NCI-H345 (cell line): ENCODE measurements at regions not wholly inside any gene's neighbourhood (a gene's known extent, or its start where the extent isn't known, plus 50 kb on each side); places are given as distances from the start of the nearest gene placed in this dataset.
A peak's percentile ranks its signal among the peaks of the same experiment; 100 is the strongest.
"Not testable (repeated sequence)": the region's sequence is repeated elsewhere in the genome, so short reads cannot be mapped to it uniquely, and the experiment has no call there.

ENCODE experiments used
- DNase-seq: peaks from one replicate; lab custom pipeline; 2025; lab: John Stamatoyannopoulos, UW

DNA sequence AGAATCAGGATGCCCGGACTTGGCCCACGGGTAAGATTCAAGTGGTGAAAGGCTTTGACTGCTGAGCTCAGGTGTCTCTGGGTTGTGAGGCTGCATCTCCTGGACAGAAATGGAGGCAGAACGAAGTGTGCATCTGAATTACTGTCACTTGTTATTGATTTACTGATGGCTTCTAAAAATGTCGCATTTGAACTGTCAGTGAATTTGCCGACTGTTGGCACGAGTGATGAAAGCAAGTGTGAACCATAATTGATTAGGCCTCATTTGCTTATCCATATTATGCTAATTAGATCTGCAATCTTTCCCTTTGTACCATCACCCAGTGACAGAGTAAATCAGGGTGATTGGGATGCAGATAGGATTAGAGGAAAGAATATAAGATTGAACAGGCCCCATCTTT, 252.4 kb downstream of the NUF2 start:
- no peak for DNase-seq

GRCh38 chr1:163580926-163581325, 259.2 kb downstream of the NUF2 start:
- no peak for DNase-seq

GRCh38 chr1:163583661-163584181, 262.0 kb downstream of the NUF2 start:
- no peak for DNase-seq

- DNase-seq: no peak
These were observed 264.0 kb downstream of the NUF2 start for GRCh38 chr1:163585796-163586195.

DNA sequence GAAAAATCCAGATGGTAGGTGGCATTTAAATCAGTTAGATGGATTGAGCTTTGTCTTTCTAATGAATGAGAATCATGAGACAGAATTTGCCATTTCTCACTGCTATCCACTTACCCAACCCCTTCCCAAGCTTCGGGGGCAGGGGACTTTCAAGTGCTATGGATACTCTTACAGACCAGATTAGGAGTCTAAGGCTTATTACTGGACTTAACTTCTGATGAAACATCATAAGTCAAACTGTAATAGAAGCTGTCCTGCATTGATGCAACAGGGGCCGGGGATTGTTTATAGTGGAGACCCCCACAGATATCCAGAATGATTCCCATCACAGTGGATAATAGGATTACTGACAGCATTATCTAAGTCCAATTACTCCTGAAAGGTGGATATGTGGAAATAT, 267.0 kb downstream of the NUF2 start:
- no peak for DNase-seq

- DNase-seq: no peak
These were observed 268.0 kb downstream of the NUF2 start for GRCh38 chr1:163589735-163590134.

- not testable (repeated sequence) for DNase-seq
These were observed 269.4 kb downstream of the NUF2 start for GRCh38 chr1:163591131-163591530.

DNA sequence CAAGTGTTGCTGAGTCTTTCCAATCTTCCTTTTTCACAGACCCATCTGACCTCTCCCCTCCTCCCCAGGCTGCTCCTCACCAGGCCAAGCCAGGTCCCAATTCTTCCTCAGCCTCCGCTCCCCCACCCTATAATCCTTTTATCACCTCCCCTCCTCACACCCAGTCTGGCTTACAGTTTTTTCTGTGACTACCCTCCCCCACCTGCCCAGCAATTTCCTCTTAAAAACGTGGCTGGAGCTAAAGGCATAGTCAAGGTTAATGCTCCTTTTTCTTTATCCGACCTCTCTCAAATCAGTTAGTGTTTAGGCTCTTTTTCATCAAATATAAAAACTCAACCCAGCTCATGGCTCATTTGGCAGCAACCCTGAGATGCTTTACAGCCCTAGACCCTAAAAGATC, 270.9 kb downstream of the NUF2 start:
- not testable (repeated sequence) for DNase-seq

DNA sequence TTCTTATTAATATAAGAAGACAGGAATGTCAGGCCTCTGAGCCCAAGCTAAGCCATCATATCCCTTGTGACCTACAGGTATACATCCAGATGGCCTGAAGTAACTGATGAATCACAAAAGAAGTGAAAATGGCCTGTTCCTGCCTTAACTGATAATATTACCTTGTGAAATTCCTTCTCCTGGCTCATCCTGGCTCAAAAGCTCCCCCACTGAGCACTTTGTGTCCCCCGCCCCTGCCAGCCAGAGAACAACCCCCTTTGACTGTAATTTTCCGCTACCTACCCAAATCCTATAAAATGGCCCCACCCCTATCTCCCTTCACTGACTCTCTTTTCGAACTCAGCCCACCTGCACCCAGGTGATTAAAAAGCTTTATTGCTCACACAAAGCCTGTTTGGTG, 274.4 kb downstream of the NUF2 start:
- not testable (repeated sequence) for DNase-seq

GRCh38 chr1:163596541-163597258, 274.9 kb downstream of the NUF2 start:
- peak; percentile 48 for DNase-seq

DNA sequence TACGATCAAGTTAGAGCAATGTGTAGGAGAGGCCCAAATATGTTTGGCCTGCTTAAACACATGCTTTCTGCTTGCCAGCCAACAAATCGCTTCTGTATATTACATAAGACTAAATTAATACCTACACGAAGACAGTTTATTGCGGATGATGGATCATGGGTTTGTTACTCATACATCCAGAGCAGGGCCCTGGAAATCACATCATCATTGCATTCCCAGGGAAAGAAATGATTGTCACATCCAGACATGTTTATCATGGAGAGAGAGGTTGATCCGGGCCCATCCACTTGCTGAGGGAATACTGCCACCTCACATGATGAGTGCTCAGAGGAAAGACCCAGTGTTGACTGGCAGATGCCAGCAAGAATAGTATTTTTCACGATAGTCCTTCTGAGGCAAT, 282.6 kb downstream of the NUF2 start:
- DNase-seq: no peak

- no peak for DNase-seq
These were observed 283.1 kb downstream of the NUF2 start for GRCh38 chr1:163604896-163605295.

DNA sequence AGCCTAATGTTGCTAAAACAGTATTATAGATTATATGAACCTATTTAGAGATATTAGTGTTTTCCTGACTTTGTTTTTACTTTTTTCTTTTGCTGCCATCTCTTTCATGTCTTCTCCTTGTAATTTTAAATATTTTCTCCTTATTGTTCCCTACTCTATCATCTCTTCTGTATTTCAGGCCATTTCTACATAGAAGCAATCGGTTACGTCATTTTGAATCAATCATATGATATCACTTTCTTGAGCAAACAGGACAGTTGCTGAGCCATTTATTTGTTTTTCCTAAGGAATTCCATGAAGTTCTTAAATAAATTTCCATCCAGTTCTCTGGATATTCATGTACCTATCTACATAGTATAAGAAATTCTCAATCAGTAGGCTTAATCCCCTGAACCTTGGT, 287.2 kb downstream of the NUF2 start:
- no peak for DNase-seq

DNA sequence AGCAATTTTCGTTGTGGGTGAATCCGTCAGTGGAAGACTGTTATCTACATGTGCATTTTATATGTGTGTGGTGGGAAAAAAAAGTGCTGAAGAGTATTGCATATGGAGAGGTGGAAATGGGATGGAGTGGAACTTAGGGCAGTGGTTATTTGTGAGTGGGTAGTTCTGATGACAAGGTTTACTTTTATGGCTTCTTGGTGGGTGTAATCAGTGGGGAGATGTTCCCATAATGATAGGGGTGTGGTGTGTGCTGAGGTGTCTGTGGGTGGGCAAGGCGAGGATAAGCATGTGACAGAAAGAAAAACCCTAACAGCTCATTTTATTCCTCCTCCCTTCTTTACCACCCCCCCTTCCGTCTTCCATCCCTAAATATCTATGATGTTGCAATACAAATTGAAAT, 288.1 kb downstream of the NUF2 start:
- no peak for DNase-seq

DNA sequence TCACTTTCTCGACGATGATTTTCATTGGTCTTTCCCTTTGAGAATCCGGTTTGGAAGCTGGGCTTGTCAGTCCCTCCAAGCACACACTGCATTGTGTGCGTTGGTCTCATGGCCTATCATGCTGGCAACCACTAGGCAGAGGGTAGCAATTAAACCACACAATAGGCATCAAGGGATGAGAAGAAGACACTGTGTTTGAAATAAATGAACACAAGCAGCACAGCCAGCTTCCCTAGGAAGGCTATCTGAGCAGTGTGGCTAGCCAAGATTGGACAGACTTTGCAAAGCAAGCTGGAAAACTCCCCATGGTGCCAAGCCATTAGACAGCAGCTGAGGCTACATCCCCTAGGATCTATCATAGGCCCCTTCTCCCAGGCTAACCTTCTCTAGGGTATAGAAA, 288.7 kb downstream of the NUF2 start:
- peak; percentile 74 for DNase-seq

DNA sequence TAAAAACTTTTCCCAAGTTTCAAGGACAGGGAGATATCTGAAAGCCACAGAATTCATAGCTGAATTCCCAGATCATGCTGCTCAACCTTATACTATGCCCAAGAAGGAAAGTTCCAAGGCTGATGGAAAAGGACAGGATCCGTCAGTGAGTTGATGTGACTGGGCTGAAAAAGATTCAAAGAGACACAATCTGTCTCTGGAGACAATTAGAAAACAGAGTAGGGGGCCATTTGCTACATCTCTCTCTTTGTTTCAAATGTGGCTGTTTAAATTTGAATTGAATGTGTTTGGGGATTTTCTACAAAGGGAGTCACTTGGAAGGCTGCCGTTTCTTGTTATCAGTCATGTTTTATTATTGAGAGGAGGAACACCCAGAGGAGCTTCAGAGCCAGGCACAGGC, 292.6 kb downstream of the NUF2 start:
- no peak for DNase-seq

GRCh38 chr1:163628034-163628773, 306.4 kb downstream of the NUF2 start:
- DNase-seq: no peak

DNA sequence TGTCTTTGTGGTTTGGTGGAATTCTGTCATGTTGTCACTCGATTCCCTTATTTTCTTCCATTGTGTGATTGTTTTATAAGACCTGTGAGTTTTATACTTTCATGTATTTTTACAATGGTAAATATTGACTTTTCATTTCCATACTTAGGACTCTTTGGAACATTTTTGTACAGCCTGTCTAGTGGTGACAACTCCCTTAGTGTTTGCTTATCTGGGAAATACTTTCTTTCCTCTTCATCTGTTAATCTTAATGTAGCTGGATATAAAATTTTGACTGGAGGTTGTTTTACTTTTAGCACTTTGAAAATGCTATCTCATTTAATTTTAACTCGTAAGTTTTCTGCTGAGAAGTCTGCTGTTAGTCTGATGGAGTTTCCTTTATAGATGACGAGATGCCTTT, 310.5 kb downstream of the NUF2 start:
- no peak for DNase-seq

DNA sequence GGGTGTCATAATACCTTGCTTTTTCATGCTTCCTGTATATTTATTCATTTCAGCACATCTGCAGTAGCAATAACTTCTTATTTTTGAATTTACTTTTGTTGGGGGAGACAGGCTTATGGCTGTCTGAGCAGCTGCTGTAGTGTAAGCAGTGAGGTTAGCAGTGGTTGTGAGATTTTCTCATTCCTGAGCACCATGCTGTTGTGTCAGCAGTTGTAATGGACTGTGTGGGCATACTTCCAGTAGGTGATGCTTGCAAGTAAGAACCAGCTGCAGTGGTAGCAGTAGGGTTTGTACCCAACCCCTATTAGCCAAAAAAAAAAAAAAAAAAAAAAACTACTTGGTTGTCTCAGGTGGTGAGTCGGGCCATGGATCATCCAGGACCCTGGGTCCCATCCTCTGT, 311.6 kb downstream of the NUF2 start:
- no peak for DNase-seq

- not testable (repeated sequence) for DNase-seq
These were observed 323.9 kb downstream of the NUF2 start for GRCh38 chr1:163645676-163646075.

DNA sequence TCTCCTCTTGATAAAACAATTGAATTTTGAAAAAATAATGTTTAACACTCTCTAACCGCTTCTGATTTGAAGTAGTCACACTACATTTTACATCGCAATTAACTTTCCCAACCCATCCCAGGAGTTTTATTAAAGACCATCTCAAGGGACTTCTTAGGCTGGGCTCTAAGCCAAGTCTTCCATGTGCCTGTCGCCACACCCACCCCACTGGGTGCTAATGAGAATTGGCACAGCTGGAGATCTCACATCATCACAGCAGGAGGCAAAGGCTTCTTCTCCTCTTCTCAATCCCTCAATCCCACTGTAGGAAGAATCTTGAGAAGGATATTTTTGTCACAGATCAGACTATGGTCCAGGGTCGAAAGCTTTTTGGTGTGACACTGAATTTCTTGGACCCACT, 328.9 kb downstream of the NUF2 start:
- DNase-seq: peak; percentile 92

DNA sequence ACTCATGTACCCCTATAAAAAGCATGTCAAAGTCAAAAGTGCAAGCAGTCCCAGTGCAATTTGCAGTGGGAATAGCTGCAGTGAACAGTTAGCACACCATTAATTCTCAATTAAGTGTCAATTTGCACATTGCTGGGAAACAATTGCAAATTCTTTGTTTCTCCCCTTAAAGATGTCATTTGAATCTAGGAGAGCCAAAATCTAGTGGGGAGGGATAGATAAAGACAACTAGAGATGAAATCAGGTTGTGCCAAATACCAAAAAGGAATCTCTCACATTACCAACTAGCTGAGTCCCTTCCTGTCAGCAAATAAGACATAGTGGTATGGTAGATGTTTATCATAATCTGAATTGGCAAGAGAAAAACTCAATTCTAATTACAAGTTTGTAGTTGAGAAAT, 330.7 kb downstream of the NUF2 start:
- DNase-seq: no peak

GRCh38 chr1:163655565-163655964, 333.8 kb downstream of the NUF2 start:
- no peak for DNase-seq
